ENCODE measurements at regions not wholly inside any gene's neighbourhood (a gene's known extent, or its start where the extent isn't known, plus 50 kb on each side); places are given as distances from the start of the nearest gene placed in this dataset.

DNA sequence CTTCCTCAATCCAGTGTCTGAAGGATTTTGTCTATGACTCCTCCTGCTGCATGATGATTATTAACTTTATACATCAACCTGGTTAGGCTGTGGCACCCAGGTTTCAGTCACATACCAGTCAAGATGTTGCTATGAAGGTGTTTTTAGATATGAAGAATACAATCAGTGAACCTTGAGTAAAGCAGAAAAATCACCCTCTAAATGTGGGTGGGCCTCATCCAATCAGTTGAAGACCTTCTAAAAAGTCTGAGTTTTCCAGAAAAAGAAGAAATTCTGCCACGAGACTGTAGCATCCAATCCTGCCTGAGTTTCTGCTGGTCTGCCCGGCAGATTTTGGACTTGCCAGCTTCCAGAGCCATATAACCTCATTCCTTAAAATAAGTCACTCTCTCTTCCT is 126.1 kb upstream of the FRMD4A start:
- H3K9me1 ChIP-seq (ENCODE audit: insufficient read depth, low read length), result no peaks in the 10 kb centered on the region
- dilution Hi-C loops (cut with HindIII; ENCODE audit: low sequenced_read_pairs, unreplicated experiment) (no loop called here), in situ Hi-C loops (cut with MboI; ENCODE audit: low sequenced_read_pairs) (no loop called here), intact Hi-C loops (cut with micrococcal nuclease) (no loop called here)
- H2AK9ac ChIP-seq (replicated peaks; ENCODE audit: low read depth, low read length, poor library complexity), result no peak overlapping the region
- POLR2A ChIA-PET (ENCODE audit: unreplicated experiment), result no interaction called here
- no peak overlapping the region for H2BK120ac ChIP-seq (ENCODE audit: low read depth, low read length)
- no TSS peak for BruUV-seq (replicated peaks)
- H3K27me3 ChIP-seq (ENCODE audit: control insufficient read depth, insufficient read depth, low read length), result no peaks in the 10 kb centered on the region
- H3K9me3 ChIP-seq (ENCODE audit: control insufficient read depth, insufficient read depth, low read length), result no peaks in the 10 kb centered on the region
- no peak overlapping the region for H2BK15ac ChIP-seq (ENCODE audit: low read depth, low read length)
- H3K4ac ChIP-seq (ENCODE audit: low read depth, low read length), result no peak overlapping the region
- H3K79me1 ChIP-seq (ENCODE audit: low read depth in 1 of 2, low read length in 2 of 2), result no peaks in the 10 kb centered on the region
- no peak overlapping the region for H3K27ac ChIP-seq (ENCODE audit: insufficient read depth, low read length)
- H3K14ac ChIP-seq (replicated peaks; ENCODE audit: low read depth, low read length), result no peak overlapping the region
- no peaks in the 10 kb centered on the region for H4K20me1 ChIP-seq (ENCODE audit: insufficient read depth, low read length)
- H3K9ac ChIP-seq (ENCODE audit: low read depth, low read length), result no peak overlapping the region
- no peak overlapping the region for H2BK5ac ChIP-seq (ENCODE audit: low read depth, low read length, poor library complexity, severe bottlenecking)
- H2AFZ ChIP-seq (replicated peaks; ENCODE audit: low read length, poor library complexity), result no peak overlapping the region
- no peaks in the 10 kb centered on the region for H3K36me3 ChIP-seq (ENCODE audit: control insufficient read depth, insufficient read depth, low read length)
- no peak overlapping the region for H4K91ac ChIP-seq (ENCODE audit: insufficient read depth, low read depth, low read length)
- H4K8ac ChIP-seq (ENCODE audit: low read depth in 2 of 2, low read length in 2 of 2), result no peak overlapping the region
- WGBS, 2 experiments (ENCODE audit: extremely low coverage in 2 of 2, insufficient read length in 1 of 2), result no CpG with 5 or more reads among the region's 2 CpGs
- no peak overlapping the region for H3K4me3 ChIP-seq (ENCODE audit: insufficient read depth, low read depth, low read length)
- TF ChIP-seq, protein P1, sequence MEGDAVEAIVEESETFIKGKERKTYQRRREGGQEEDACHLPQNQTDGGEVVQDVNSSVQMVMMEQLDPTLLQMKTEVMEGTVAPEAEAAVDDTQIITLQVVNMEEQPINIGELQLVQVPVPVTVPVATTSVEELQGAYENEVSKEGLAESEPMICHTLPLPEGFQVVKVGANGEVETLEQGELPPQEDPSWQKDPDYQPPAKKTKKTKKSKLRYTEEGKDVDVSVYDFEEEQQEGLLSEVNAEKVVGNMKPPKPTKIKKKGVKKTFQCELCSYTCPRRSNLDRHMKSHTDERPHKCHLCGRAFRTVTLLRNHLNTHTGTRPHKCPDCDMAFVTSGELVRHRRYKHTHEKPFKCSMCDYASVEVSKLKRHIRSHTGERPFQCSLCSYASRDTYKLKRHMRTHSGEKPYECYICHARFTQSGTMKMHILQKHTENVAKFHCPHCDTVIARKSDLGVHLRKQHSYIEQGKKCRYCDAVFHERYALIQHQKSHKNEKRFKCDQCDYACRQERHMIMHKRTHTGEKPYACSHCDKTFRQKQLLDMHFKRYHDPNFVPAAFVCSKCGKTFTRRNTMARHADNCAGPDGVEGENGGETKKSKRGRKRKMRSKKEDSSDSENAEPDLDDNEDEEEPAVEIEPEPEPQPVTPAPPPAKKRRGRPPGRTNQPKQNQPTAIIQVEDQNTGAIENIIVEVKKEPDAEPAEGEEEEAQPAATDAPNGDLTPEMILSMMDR (conservative IDR thresholded peaks at IDR 0.05; ENCODE audit: low read depth, low read length), result no peak
- no peak for TF ChIP-seq RFX5 (IDR thresholded peaks at IDR 0.05; ENCODE audit: low read depth, low read length)
- TF ChIP-seq, protein P2, sequence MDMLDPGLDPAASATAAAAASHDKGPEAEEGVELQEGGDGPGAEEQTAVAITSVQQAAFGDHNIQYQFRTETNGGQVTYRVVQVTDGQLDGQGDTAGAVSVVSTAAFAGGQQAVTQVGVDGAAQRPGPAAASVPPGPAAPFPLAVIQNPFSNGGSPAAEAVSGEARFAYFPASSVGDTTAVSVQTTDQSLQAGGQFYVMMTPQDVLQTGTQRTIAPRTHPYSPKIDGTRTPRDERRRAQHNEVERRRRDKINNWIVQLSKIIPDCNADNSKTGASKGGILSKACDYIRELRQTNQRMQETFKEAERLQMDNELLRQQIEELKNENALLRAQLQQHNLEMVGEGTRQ (IDR thresholded peaks at IDR 0.05; ENCODE audit: low read depth, low read length), result no peak
- no peak for TF ChIP-seq FOS (IDR thresholded peaks at IDR 0.05; ENCODE audit: low read depth, low read length)
- TF ChIP-seq MAZ (IDR thresholded peaks at IDR 0.05; ENCODE audit: borderline replicate concordance, low read depth, low read length), result no peak
- TF ChIP-seq BHLHE40 (IDR thresholded peaks at IDR 0.05; ENCODE audit: low read depth, low read length), result no peak
- no peak for TF ChIP-seq MXI1 (IDR thresholded peaks at IDR 0.05; ENCODE audit: borderline replicate concordance, low read depth, low read length)
- TF ChIP-seq CEBPB (IDR thresholded peaks at IDR 0.05; ENCODE audit: low read depth, low read length), result no peak
- TF ChIP-seq, protein P3, sequence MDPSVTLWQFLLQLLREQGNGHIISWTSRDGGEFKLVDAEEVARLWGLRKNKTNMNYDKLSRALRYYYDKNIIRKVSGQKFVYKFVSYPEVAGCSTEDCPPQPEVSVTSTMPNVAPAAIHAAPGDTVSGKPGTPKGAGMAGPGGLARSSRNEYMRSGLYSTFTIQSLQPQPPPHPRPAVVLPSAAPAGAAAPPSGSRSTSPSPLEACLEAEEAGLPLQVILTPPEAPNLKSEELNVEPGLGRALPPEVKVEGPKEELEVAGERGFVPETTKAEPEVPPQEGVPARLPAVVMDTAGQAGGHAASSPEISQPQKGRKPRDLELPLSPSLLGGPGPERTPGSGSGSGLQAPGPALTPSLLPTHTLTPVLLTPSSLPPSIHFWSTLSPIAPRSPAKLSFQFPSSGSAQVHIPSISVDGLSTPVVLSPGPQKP (IDR thresholded peaks at IDR 0.05; ENCODE audit: borderline replicate concordance, low read depth, low read length), result no peak
- no peak for TF ChIP-seq RCOR1 (IDR thresholded peaks at IDR 0.05; ENCODE audit: insufficient replicate concordance, low read length)
- no peak for TF ChIP-seq POLR2A (IDR thresholded peaks at IDR 0.05; ENCODE audit: low read depth, low read length)
- no peak for TF ChIP-seq MAFK (IDR thresholded peaks at IDR 0.05; ENCODE audit: low read depth, low read length)
- TF ChIP-seq CHD1 (IDR thresholded peaks at IDR 0.05; ENCODE audit: low read depth, low read length), result no peak
- TF ChIP-seq NFE2L2 (IDR thresholded peaks at IDR 0.05; ENCODE audit: low read depth, low read length), result no peak
- TF ChIP-seq RAD21 (IDR thresholded peaks at IDR 0.05; ENCODE audit: low read length), result no peak
- no peak for TF ChIP-seq SMC3 (IDR thresholded peaks at IDR 0.05; ENCODE audit: low read depth, low read length)
- no peak overlapping the region for H3K56ac ChIP-seq (ENCODE audit: extremely low read depth, insufficient read depth, low read length)
- no peak overlapping the region for H2BK20ac ChIP-seq (ENCODE audit: low read depth, low read length)
- no peak for ATAC-seq (ENCODE audit: low read depth)
- no peak for DNase-seq
- peaks cover 2% of the 10 kb centered on the region; the same call in 1 of the 2 replicates for H3K4me1 ChIP-seq (ENCODE audit: control insufficient read depth, insufficient read depth, low read length)
- H3K4me2 ChIP-seq (ENCODE audit: low read depth, low read length), result no peak overlapping the region
- no peak overlapping the region for H2AK5ac ChIP-seq (ENCODE audit: low read depth, low read length)
- no peak overlapping the region for H3K23ac ChIP-seq (ENCODE audit: low read depth, low read length)
- H3K18ac ChIP-seq (ENCODE audit: low read depth, low read length), result no peak overlapping the region
- no peak overlapping the region for H4K5ac ChIP-seq (ENCODE audit: low read depth, low read length)
- CTCF ChIA-PET, result no interaction called here

All from IMR-90 (cell line).